ENCODE measurements at regions not wholly inside any gene's neighbourhood (a gene's known extent, or its start where the extent isn't known, plus 50 kb on each side); places are given as distances from the start of the nearest gene placed in this dataset.

DNA sequence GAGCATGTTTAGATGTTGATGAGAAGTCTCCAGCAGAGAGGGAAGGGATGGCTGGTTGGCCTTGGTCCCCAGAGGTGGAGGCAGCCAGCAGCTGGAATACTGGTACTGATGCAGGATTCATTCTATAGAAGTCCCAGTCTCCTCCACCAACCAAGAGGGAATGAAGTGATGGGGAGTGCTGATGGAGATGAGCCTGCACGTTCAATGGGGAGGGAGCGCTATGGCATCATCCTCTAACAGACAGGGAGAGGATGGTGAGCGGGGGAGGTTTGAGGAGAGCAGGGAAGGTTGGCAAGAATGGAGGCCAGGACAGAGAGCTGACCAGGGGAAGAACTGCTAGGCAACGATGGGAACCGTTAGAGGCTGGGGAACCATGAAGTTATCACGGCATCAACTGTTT lies 159.8 kb upstream of the MVB12B start:
- TF ChIP-seq YY1 (IDR thresholded peaks at IDR 0.05; ENCODE audit: insufficient read depth, insufficient read length) (no peak), ZNF274 (IDR thresholded peaks at IDR 0.05; ENCODE audit: low read depth, low read length) (no peak), SUZ12 (IDR thresholded peaks at IDR 0.05; ENCODE audit: extremely low read depth, insufficient read depth, insufficient read length) (no peak)

Measured in NT2/D1 (cell line).